Caki2 (cell line): ENCODE measurements at regions not wholly inside any gene's neighbourhood (a gene's known extent, or its start where the extent isn't known, plus 50 kb on each side); places are given as distances from the start of the nearest gene placed in this dataset.

Source experiments
- DNase-seq: peaks from one replicate; pipeline ENCODE4 v3.0.0-alpha.2; 2015; ENCODE audit warnings: low read depth
- in situ Hi-C: cut with HindIII; loops from 2 replicates; pipeline ENCODE4 v1.10.0; 2016; ENCODE audit warnings: low sequenced_read_pairs, low pct_unique_long_range_greater_than_20kb, mixed read lengths

DNA sequence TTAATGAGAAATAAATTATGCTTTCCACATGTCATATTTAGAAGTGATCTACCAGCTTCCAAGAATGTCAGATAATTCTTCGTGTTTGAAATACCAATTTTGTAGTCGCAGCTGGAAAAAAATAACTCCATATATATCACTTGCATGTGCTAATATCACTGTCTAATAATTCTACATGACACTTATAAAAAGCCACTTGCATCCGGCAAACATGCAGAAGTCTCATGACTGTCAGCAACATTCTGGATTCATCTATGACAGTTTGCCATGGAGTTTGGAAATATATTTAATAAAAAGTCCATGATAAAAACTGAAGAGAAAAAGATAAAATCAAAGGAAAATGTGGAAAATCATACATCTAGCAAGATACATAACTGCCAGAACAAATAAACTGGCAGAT lies 1784.4 kb downstream of the SUCLG1 start:
- in situ Hi-C loops = no loop called here
- no peak for DNase-seq

- in situ Hi-C loops = no loop called here
- DNase-seq = no peak
Observed at GRCh38 chr2:82667491-82667890, 1791.6 kb downstream of the SUCLG1 start.

DNA sequence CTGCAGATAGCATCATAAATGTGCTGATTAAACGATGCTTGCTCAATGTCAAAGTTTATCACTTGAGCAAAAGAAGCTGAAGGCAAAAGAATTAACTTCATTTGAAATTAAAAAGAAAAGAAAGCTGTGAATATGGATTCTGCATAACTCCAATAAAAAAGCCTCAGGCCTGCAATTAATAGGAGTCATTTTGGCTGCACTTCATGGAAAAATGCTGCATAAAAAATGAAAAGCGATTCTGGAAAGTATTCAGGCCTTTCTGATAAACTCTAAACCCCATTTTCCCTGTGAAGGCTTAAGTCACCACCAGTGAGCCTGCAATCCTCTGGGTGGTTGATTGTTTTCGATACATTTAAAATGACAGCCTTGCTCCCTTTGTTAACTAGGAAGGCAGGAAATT lies 1793.4 kb downstream of the SUCLG1 start:
- no peak for DNase-seq
- in situ Hi-C loops = no loop called here

DNA sequence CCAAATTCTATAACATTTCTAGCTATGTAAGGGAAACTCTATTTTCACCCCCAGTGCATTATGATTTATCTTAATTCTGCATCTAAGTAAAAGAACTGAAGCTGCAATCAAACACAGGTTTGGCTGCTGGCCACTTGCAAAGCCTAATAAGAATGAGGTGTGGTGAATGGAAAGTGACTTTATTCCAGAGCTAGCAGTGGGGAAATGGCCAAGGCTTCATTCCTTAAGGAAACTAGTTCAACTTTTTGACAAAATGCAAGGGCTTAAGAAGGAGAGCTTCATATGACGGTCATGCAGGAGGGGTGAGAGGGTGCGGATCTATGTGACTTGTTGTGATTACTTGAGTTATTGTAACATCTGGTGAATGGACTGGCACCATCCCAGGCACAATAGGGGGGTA lies 1802.0 kb downstream of the SUCLG1 start:
- in situ Hi-C loops = no loop called here
- no peak for DNase-seq

GRCh38 chr2:82656420-82656819 lies 1802.7 kb downstream of the SUCLG1 start:
- DNase-seq = no peak
- in situ Hi-C loops = no loop called here

- in situ Hi-C loops = no loop called here
- DNase-seq = no peak
Observed at GRCh38 chr2:82652117-82652516, 1807.0 kb downstream of the SUCLG1 start.

- DNase-seq = no peak
- in situ Hi-C loops = no loop called here
Observed at GRCh38 chr2:82650038-82650437, 1809.0 kb downstream of the SUCLG1 start.

- in situ Hi-C loops = no loop called here
Observed at GRCh38 chr2:82641598-82642180, 1817.4 kb downstream of the SUCLG1 start.

DNA sequence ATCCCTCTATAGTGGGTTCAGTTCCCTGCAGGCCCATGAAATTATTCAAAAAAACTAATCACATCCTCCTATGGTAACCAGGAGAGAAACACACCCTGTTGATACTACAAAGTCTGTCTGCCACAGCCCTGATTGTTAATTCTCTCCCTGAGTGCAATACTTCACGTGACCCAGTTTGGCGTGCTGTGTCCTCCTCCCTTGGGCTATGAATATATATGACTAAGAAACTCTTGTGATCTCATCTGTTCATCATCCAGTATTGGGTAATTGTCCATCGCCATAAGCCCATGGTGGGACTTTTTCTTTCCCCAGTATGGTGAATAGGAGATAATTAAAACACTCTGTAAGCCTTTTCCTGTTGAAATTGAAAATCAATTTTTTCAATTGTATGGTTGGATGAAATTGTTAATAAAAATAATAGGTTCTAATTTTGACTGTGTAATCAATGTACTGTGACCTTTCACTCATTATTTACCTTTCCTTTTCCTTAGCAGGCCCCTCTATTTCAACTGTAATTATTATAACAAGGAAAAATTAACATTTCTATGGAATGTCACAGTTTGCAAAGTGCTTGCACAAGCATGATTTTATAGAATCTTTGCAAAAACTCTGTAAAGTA lies 1822.6 kb downstream of the SUCLG1 start:
- in situ Hi-C loops = no loop called here
- no peak for DNase-seq

More at GRCh38 chr2:82641598-82642180, 1817.4 kb downstream of the SUCLG1 start:
- DNase-seq = no peak

GRCh38 chr2:82599021-82599420 lies 1860.1 kb downstream of the SUCLG1 start:
- in situ Hi-C loops = no loop called here
- DNase-seq = no peak

DNA sequence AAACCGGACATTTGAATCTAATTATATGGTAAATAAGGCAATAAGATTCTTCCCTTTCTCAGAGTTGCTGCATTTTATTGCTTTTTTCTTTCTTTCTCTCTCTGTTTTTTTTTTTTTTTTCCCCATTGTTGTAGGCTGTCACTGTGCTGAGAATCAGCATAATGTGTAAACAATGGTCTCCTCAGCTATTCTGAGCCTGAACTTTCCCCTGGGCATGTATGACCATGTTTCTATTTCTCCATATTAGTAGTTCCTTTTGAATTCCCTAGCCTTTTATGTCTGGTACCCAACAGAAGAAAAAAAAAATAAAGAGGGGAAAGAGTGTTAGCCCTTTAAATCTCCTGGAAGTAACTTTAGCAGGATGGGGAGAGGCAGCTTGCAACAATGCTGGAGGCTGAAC lies 1862.5 kb downstream of the SUCLG1 start:
- DNase-seq = no peak
- in situ Hi-C loops = no loop called here

DNA sequence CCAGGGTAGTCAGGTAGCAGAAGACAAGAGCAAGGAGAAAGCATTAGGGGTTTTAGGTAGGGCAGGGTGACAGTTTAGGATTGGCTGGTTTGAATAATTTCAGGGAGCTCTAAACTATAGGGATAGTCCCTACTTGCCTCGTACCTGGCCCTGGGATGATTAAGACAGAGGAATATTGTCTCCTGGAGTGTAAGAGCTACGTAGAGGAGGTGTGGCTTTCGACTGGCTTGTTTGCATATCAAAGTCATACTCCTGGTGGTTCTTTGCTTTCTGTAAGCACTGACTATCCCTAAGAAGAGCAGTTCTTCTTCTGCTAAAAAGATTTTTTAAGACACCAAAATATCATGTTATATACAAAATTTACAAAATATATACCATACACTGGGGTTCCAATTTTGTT lies 1867.4 kb downstream of the SUCLG1 start:
- DNase-seq = no peak
- in situ Hi-C loops = no loop called here

DNA sequence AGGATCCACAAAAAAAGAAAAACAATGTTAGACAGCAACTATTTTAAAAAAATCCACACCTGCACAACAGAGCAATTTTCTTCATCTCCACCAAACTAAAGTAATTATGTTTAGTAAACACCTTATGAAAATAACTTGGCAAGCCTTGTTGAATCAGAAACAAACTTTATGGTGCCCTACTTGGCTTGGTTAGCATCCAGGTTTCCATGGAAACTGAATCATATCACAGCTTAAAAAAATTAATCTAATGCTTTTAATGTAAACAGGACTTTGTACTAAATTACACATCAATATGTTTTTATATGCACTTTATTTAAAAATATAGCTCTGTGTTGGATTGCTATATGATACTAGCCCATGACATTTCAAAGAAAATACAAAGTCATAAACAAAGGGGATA lies 1882.4 kb downstream of the SUCLG1 start:
- in situ Hi-C loops = no loop called here
- DNase-seq = no peak

- DNase-seq = no peak
- in situ Hi-C loops = no loop called here
Observed at GRCh38 chr2:82539280-82539621, 1919.8 kb downstream of the SUCLG1 start.

- no peak for DNase-seq
- in situ Hi-C loops = no loop called here
Observed at GRCh38 chr2:82538590-82539279, 1920.3 kb downstream of the SUCLG1 start.

DNA sequence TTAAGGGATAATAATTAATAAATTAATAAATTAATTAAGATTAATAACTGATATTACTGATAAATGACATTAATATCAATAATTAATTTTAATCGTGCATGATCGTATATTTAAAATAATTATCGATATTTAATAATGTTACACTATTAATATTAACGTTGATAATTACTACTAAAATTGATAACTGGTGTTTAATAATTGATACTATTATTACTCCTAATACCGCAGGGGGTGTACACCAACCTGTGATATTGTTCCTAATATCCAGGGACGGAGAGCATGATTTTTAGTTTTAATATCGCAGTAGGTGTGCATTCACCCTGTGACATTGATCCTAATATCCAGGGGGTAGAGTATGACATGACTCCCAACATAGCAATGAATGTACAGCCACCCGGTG lies 1930.8 kb downstream of the SUCLG1 start:
- in situ Hi-C loops = no loop called here
- no peak for DNase-seq

DNA sequence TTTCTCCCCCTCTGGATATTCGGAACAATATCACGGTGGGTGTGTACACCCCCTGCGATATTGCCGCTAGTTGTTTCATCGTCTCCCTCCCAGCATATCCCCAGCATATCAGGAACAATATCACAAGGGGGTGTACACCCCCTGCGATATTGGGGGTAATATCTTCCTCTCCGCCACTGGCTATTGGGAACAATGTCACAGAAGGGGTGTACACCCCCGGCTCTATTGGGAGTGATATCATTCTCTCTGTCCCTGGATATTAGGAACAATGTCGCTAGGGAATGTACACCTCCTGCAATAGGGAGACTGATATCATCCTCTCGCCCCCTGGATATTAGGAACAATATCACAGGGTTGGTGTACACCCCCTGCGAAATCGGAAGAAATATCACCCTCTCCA lies 1932.0 kb downstream of the SUCLG1 start:
- in situ Hi-C loops = no loop called here
- DNase-seq = no peak

- in situ Hi-C loops = no loop called here
- no peak for DNase-seq
Observed at GRCh38 chr2:82526277-82526676, 1932.8 kb downstream of the SUCLG1 start.

- in situ Hi-C loops = no loop called here
- DNase-seq = no peak
Observed at GRCh38 chr2:82525744-82526143, 1933.3 kb downstream of the SUCLG1 start.

DNA sequence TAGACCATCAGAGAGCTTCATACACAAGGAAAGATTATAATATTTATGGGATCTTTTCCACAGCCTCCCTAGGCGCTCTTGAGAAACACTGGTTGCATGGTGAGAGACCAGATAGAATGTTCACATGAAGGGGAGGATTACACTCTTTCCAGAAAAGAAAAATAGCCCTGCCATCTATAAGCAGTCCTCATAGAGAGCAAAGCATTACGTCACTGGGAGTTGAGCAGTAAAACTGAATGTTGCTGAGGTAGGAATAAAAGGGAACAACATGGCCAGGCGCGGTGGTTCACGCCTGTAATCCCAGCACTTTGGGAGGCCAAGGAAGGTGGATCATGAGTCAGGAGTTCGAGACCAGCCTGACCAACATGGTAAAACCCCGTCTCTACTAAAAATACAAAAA lies 1934.3 kb downstream of the SUCLG1 start:
- no peak for DNase-seq

More for the DNA sequence above, 1934.3 kb downstream of the SUCLG1 start:
- in situ Hi-C loops = no loop called here
